Fibroblast of the aortic adventitia (primary cell): ENCODE measurements at regions not wholly inside any gene's neighbourhood (a gene's known extent, or its start where the extent isn't known, plus 50 kb on each side); places are given as distances from the start of the nearest gene placed in this dataset.

Experiments used
- DNase-seq: peaks from one replicate; pipeline ENCODE4 v3.0.0-alpha.2; 2010; ENCODE audit warnings: low read depth
- H3K4me3 ChIP-seq: 2 replicates; pipeline ENCODE4 v1.5.1; 2011; ENCODE audit warnings: low read depth, mild to moderate bottlenecking, control low read depth, low read length, moderate library complexity
- TF ChIP-seq, protein P1 (sequence below): IDR thresholded peaks from 2 replicates; pipeline ENCODE4 v1.5.1; 2011; ENCODE audit warnings: mild to moderate bottlenecking, low read length, control low read depth, inconsistent platforms; ENCODE audit not compliant: insufficient read depth

DNA sequence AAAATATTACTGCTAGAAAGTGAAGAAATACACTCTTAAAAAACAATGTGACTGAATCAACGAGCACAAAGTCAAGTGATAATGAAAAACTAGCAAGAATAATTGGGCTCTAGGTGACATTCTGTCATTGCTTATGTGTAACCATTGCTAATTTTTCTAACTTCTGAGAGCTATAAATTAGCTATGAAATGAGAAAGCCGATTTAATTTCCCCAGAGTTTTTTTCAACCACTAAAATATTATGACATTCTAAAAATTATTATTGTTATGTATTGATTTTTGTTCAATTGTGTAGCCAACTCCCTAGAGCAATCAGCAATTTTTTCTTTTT, 458.6 kb upstream of the ATXN8OS start:
- TF ChIP-seq, protein P1, sequence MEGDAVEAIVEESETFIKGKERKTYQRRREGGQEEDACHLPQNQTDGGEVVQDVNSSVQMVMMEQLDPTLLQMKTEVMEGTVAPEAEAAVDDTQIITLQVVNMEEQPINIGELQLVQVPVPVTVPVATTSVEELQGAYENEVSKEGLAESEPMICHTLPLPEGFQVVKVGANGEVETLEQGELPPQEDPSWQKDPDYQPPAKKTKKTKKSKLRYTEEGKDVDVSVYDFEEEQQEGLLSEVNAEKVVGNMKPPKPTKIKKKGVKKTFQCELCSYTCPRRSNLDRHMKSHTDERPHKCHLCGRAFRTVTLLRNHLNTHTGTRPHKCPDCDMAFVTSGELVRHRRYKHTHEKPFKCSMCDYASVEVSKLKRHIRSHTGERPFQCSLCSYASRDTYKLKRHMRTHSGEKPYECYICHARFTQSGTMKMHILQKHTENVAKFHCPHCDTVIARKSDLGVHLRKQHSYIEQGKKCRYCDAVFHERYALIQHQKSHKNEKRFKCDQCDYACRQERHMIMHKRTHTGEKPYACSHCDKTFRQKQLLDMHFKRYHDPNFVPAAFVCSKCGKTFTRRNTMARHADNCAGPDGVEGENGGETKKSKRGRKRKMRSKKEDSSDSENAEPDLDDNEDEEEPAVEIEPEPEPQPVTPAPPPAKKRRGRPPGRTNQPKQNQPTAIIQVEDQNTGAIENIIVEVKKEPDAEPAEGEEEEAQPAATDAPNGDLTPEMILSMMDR, result no peak
- no peak for DNase-seq
- H3K4me3 ChIP-seq, result no peak overlapping the region

DNA sequence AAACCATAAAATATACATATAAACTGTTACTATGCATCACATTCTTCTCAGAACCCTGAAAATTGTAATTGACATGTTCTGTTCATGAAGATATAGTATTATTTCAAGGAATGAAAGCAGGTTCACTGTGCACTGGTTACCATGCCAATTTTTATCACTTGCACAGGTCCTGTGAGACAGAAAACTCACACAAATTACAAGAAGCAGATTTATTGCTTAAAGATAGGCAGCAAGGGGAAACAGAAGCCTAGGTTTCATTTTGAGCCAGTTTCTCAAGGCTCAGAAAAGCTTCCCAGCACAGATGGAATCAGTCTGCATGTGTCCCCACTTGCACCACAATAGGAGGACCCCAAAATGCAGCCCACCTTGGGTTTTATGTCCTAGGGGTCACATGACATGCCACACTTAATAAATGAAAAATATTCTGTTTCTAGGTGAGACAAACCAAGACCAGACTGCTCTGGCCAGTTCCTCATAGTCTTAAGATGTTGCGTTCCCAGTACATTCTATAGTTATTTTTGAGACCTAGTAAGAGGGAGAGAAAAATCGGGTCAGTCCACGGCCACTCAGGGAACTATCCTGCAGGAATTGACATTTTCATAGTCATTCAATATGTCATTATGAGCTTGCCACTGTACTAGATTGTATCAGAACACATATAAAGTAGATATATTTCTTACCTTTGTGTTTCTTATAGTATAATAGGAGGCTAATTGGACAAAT, 459.1 kb upstream of the ATXN8OS start:
- TF ChIP-seq, protein P1, result no peak
- no peak for DNase-seq

DNA sequence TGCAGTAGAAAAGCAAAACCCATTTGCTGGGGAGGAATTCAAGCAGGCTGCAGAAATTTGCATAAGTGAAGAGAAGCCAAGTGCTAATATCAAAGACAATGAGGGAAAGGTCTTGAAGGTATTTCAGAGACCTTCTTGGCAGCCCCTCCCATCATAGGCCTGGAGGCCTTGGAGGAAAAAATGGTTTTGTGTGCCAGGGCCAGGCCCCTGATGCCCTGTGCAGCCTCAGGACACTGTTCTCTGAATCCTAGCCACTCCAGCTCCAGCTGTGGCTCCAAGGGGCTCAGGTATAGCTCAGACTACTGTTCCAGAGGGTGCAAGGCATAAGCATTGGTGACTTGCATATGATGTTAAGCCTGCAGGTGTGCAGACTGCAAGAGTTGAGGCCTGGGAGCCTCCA, 463.2 kb upstream of the ATXN8OS start:
- TF ChIP-seq, protein P1, result no peak
- DNase-seq, result no peak
- H3K4me3 ChIP-seq, result no peak overlapping the region

More for the DNA sequence above, 459.1 kb upstream of the ATXN8OS start:
- no peak overlapping the region for H3K4me3 ChIP-seq

DNA sequence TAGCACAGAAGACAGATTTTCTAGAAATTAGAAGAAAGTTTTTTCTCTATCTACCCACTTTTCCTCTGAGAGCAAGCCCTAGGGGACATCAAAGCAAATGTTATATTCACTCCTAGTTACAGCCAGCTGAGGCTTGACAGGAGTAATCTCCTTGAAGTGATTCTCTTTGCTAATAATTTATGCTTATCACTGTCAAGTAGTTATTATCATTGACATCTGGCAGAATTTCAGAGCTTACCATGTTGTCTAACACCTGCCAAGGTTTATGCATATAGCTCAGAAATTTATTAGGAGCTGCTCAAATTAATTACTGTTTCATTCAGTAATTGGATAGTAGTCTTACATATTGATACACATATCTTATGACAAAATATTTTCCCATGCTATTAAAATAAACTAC, 465.9 kb upstream of the ATXN8OS start:
- DNase-seq, result no peak
- TF ChIP-seq, protein P1, result no peak

DNA sequence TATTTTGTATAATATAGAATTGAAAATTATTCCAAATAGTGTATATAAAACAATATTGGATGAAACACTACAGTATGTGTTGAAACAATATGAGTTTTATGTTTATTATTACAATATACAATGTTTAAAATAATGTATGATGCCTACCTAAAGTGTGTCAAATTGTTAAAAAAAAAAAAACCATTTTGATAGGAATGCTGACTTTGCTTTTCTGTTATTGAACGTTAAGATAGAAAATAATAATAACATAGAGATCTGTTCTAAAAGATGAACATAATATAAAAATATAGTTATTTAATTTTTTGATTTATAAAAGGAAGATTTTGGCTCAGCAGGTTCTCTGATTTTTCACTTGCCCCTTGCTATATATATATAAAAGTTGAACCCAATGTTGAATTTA, 474.6 kb upstream of the ATXN8OS start:
- TF ChIP-seq, protein P1, result no peak
- no peak overlapping the region for H3K4me3 ChIP-seq
- DNase-seq, result no peak

More for the DNA sequence above, 465.9 kb upstream of the ATXN8OS start:
- no peak overlapping the region for H3K4me3 ChIP-seq

DNA sequence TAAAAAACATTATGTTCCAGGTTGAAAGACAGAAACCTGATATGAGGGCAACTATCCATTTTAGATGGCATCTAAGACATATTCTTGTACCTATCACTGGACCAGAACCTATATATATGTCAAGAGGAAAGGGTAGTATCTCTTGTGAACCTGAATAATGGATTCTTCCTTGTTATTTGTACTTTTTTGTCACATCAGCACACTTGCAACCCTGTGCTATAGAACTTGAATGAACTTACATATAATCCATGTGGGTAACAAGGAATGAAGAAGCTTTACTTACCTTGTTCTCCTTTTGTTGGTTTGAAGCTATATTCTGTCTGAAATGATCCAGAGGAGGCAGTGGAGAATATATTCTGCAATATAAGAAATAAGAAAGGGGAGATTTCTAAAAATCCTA, 483.7 kb upstream of the ATXN8OS start:
- TF ChIP-seq, protein P1, result no peak
- DNase-seq, result no peak
- no peak overlapping the region for H3K4me3 ChIP-seq

DNA sequence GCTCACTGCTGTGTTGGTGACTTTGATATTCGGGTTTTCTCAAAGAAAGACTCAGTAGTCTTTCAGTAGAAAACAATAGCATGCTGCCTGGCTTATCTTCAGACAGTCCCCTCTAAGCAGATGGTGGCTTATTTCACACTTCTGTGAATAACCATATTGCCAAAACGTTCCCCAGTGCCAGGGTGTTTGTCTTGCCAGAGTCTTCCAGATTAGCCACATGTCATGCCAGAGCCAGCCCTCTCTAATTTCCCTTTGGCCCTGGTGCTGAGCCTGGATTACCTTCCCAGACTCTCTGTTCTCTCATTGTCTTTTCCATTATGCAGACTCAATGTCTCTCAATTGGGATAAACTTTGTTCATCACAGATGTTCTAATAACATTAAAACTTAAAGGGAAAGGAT, 488.0 kb upstream of the ATXN8OS start:
- TF ChIP-seq, protein P1, result no peak
- H3K4me3 ChIP-seq, result no peak overlapping the region
- no peak for DNase-seq
